ENCODE measurements at regions not wholly inside any gene's neighbourhood (a gene's known extent, or its start where the extent isn't known, plus 50 kb on each side); places are given as distances from the start of the nearest gene placed in this dataset.

- no peak for TF ChIP-seq CTCF (IDR thresholded peaks at IDR 0.05; ENCODE audit: insufficient read depth, low read length, poor library complexity, severe bottlenecking)
- no peak for TF ChIP-seq EZH2phosphoT487 (conservative IDR thresholded peaks at IDR 0.05; ENCODE audit: low read length)
These were observed 179.6 kb upstream of the PDGFD start for GRCh38 chr11:104343578-104343977.

All from SU-DHL-6 (cell line).